LHCN-M2 (cell line): ENCODE measurements at regions not wholly inside any gene's neighbourhood (a gene's known extent, or its start where the extent isn't known, plus 50 kb on each side); places are given as distances from the start of the nearest gene placed in this dataset.

ENCODE experiments used
- DNase-seq: peaks from one replicate; pipeline ENCODE4 v3.0.0-alpha.2; 2012; ENCODE audit warnings: low read depth

DNA sequence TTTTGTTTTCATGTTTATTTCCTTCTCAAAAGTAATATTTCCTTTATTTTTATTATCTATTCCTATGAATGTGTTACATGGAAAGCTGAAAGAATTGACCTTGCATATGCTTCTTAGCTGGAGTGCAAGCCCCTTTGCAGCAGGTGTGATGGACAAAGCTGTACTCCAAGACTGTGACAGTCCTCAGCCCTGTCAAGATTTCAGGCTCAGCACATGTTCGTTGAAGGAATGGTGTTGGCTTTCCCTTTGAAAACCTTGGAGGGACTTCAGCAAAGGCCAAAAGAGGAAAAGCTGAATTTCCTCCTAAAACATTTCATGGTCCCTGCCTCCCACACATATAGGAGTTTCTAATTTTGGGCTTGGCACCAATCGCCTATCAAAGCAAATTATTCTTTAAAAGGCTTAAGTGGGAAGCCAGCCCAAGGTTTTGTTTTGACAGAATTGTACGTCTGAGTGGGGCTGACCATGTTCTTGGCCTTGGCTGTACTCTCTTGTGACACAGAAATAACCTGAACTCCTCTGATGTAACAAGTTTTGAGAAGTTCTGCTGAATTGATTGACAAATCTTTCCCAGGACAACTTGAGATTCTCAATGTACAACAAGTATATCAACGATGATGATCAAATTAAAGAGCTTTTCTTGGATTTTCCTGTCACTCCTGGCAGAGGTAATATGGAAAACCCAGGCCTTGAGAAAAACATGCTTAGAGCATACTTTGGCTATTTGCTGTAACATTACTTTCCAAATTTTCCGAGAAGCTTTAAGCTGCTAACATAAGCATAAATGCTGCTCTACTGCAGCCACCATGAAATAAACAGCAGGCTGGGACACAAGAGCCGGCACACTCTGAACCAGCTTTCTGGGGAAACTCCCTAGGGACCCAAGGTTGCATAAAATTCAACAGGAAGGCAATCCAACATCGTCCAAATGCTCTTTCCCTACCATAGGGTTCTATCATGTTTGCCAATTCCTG is 135.7 kb upstream of the ZNF648 start:
- DNase-seq: no peak

DNA sequence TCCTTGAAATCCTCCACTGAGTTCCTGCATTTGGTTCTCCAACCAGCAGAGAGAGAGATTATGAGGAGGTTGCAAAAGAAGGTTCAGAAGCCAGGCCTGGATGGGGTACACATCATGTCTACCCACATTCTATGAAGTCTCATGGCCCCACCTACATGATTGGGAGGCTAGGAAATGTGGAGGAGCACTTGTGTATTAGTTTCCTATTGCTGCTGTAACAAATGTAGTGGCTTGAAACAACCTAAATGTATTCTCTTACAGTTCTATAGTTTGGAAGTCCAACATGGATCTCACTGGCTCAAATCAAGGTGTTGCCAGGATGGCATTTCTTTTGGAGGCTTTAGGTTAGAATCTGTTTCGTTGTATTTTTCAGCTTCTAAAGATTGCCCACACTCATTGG is 134.2 kb upstream of the ZNF648 start:
- no peak for DNase-seq

- DNase-seq: peak; percentile 95
These were observed 132.5 kb upstream of the ZNF648 start for GRCh38 chr1:182193908-182194550.

GRCh38 chr1:182192966-182193365 is 131.5 kb upstream of the ZNF648 start:
- DNase-seq: no peak

DNA sequence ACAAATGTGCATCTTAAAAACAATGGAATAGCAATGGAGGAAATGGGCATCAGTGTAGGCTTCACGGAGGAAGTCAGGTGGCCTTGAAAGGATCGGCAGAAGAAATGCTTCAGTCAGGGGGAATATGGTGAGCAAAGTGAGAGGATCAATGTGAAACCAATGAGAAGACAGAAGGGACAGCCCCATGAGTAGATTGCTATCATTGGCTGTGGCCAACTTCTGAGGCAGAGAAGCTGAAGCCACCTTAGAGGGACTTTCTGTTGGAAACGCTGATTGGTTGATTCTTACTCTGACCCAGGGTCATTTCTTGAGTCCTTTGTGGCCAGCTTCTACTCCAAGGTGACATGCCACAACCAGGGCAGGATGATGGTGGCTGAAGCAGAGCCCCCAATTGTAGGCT is 130.7 kb upstream of the ZNF648 start:
- no peak for DNase-seq

DNA sequence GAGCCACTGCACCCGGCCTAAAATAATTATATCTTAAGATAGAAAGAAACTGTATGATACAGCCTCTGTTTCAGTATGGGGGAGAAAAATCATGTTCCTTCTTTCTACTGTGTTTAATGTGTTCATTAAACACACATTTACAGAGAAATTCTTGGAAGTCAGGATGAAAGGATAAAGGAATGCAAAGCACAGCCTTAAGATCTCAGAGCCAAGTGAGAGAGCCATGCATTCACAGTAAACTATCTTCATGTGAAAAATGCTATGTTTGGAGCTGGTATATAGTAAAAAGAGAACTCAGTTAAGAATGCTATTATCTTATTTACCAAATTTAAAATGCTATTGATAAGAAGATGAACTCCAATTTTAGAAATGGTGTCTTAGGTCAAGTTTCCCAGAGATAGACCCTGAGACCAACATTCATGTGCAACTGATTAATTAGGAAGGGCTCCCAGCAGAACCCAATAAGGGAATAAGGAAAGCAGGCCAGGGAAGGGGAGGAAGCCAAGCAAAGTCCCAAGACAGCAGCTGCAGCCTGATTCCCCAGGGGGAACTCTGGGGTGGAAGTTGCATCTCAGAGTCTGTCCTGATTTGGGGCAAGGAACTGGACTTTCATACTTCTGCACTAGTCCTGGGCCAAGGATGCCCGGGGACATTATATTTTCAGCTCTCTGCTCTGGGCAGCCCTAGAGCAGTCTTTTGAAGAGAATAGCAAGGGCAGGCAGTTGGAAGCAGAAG is 130.0 kb upstream of the ZNF648 start:
- DNase-seq: peak; percentile 58

DNA sequence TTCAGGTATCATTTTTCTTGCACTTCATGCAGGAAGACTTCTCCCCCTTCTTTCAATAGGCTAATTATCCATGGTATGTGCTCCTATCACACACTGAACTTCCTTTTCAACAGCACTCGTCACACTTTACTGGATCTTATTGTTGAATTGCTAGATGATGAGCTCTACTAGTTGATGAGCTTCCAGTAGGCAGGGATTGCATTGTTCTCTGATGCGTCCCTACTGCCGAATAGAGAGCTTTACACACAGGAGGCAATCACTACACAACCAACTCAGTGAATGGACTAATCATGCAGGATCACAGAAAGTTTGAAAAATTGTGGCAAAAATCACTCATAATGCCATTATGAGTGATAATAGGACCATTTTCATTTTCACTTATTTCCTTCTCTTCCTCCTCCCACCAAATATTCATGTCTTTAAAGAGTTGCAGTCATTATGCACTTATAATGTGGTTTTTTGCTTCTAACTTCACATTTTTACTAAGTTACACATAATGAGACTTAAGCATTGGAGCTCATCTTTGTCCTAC is 128.1 kb upstream of the ZNF648 start:
- no peak for DNase-seq

DNA sequence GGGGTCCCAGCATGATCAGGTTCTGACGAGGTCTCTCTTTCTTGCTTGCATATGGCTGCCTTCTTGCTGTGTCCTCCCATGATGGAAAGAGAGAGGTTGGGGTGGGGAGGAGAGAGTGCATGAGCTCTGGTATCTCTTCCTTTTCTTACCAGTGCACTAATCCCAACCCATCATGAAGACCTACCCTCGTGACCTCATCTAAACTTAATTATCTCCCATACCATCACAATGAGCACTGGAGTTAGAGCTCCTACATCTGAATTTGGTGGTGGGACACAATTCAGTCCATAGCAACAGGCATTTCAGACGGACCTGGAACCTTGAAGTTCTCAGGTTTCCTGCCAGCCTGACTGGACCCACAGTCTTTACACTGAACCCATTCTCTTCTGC is 125.2 kb upstream of the ZNF648 start:
- no peak for DNase-seq

- DNase-seq: peak; percentile 90
These were observed 124.6 kb upstream of the ZNF648 start for GRCh38 chr1:182185842-182186756.

DNA sequence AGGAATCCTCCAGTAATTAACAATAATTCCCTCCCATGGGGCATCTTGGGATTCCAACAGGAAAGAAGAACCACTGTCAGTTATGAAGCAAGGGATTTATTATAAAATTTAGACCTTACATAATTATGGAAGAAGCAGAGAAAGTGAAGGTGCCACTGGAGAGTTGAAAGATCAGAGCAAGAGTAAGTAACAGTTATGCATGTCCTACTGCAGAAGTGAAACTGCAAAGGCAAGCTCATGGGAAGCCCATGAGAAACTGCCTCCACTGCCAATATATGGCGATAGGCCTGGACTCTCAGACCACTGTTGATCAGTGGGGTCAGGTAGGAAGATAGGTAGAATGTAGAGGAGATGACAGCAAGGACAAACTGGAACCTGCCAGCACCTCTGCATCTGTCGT is 123.6 kb upstream of the ZNF648 start:
- no peak for DNase-seq

GRCh38 chr1:182183606-182184005 is 122.1 kb upstream of the ZNF648 start:
- no peak for DNase-seq

GRCh38 chr1:182182311-182182710 is 120.8 kb upstream of the ZNF648 start:
- DNase-seq: no peak

DNA sequence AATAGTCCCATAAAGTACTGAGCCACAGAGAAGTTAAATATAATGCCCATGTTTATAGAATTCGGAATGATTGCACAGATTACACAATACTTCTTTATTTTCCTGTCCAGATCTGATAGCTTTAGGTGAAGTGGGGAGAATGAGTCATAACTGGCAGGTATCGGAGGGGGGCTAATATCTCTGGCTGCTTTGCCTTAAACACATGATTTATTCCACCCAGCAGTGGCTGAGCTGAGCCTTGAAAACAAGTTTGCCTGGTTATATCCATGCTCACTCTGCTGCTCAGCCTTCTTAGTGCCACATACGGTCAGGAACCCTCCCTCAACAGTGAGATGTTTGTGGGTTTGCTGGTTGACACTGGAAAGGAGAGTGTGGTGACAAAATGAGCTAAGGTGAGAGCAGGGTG is 119.7 kb upstream of the ZNF648 start:
- DNase-seq: no peak

DNA sequence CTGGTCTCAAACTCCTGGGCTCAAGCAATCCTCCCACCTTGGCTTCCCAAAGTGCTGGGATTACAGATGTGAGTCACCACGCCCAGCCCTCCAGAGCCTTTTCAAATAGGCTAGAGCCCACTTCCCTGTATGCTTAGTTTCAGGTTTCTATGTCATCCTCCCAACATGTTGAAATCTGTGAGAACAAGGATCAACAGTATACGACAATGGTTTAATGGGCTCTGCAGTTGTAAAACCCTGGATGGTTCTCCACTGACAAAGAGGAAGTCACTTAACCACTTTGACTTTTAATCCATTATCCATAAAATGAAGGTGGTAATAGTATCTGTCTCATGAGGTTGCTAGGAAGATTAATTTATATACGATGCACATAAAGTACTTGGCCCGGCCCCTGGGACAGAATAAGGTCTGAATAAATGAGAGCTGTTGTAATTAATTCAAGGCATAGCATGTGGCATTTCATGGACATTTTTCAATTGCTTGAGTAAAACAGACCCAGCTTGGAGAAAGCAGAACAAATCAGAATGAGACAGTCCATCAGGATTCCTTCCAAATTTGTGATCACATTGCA is 113.9 kb upstream of the ZNF648 start:
- DNase-seq: no peak

GRCh38 chr1:182174513-182174855 is 113.0 kb upstream of the ZNF648 start:
- DNase-seq: no peak

DNA sequence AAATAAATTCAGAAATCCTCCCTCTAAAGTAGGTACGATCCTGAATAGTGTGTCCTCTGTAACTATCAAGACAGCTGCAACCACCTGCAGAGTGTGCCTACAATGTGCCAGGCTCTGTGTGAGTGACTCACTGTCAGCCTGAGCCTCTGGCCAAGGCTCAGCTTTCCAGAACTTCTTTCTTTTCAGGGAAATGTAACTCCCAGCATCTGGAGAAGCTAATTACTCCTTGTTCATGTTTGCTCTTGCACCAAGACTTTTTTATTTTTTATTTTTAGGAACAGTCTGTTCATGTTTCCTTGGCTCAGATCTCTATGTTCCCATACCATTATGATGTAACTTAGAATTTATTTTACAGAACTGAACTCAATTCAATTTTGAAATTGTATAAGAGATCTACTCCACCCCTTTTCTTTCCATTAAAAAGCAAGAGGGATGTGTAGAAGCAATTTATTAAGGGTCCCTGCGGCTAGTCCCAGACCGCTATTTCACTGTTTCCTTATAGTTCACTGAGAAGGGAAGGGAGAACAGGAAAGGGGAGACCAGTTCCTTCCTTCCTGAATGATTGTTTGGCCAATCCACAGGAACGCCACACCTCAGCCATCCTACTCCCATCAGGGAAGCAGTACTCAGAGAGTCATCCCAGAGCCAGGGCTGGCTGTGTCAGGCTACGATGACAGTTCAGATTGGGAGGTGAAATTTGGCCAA is 112.4 kb upstream of the ZNF648 start:
- DNase-seq: peak; percentile 26

DNA sequence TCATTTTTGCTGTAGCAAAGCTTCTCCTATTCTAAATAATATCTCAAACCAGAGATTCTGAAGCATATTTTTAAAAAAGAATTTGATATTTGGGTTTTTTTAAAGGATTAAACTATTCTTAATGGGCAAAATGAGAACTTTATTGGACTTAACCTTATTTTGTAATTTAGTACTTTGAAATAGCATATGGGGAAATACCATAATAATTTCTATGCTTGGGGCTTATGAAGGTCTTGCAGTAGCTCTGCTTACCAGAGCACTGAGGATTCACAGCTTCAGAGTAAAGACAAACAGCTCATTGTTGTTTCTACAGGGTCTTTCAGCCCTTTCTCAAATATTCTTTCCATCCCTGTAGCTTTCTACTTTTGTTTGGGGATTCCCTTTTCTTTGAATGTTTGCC is 111.2 kb upstream of the ZNF648 start:
- no peak for DNase-seq

GRCh38 chr1:182170891-182171461 is 109.5 kb upstream of the ZNF648 start:
- no peak for DNase-seq

GRCh38 chr1:182169203-182169602 is 107.7 kb upstream of the ZNF648 start:
- no peak for DNase-seq

- no peak for DNase-seq
These were observed 105.2 kb upstream of the ZNF648 start for GRCh38 chr1:182166750-182167149.
